ENCODE measurements at regions not wholly inside any gene's neighbourhood (a gene's known extent, or its start where the extent isn't known, plus 50 kb on each side); places are given as distances from the start of the nearest gene placed in this dataset.

- TF ChIP-seq, protein P1, sequence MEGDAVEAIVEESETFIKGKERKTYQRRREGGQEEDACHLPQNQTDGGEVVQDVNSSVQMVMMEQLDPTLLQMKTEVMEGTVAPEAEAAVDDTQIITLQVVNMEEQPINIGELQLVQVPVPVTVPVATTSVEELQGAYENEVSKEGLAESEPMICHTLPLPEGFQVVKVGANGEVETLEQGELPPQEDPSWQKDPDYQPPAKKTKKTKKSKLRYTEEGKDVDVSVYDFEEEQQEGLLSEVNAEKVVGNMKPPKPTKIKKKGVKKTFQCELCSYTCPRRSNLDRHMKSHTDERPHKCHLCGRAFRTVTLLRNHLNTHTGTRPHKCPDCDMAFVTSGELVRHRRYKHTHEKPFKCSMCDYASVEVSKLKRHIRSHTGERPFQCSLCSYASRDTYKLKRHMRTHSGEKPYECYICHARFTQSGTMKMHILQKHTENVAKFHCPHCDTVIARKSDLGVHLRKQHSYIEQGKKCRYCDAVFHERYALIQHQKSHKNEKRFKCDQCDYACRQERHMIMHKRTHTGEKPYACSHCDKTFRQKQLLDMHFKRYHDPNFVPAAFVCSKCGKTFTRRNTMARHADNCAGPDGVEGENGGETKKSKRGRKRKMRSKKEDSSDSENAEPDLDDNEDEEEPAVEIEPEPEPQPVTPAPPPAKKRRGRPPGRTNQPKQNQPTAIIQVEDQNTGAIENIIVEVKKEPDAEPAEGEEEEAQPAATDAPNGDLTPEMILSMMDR (IDR thresholded peaks at IDR 0.05) = no peak
- no peak for TF ChIP-seq POLR2A (IDR thresholded peaks at IDR 0.05)
Observed at GRCh38 chr17:62309396-62309795, 71.0 kb upstream of the EFCAB3 start.

All from suprapubic skin (tissue), 3 donors.